ENCODE measurements at regions not wholly inside any gene's neighbourhood (a gene's known extent, or its start where the extent isn't known, plus 50 kb on each side); places are given as distances from the start of the nearest gene placed in this dataset.
"Not testable (repeated sequence)": the region's sequence is repeated elsewhere in the genome, so short reads cannot be mapped to it uniquely, and the experiment has no call there.

- DNase-seq (ENCODE audit: insufficient read length, low spot score) (no peak), FAIRE-seq (no peak)
Observed at GRCh38 chr16:60820361-60820760, 1215.9 kb downstream of the CDH8 start.

GRCh38 chr16:60818465-60818864, 1217.8 kb downstream of the CDH8 start:
- FAIRE-seq, result no peak

DNA sequence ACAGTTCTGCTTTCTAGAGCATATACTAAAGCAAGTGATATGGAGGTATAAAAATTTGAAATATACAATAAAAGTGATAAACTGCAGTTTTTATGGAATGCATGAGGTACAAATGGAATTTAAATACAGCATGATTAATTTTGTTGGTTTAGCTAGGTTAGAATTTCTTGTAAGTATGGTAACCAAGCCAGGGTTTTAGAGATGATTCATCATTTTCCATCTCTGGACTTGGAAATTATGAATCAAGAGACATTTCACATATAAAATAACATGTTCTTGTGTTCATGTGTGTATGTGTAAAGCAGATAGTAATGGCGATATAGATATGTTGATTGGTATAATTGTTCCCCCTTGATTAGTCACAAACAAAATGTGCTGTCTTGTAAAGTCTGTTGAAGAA, 1219.8 kb downstream of the CDH8 start:
- DNase-seq (ENCODE audit: insufficient read length, low spot score), result no peak
- no peak for FAIRE-seq

More at GRCh38 chr16:60818465-60818864, 1217.8 kb downstream of the CDH8 start:
- DNase-seq (ENCODE audit: insufficient read length, low spot score), result no peak

- DNase-seq (ENCODE audit: insufficient read length, low spot score) (no peak), FAIRE-seq (no peak)
Observed at GRCh38 chr16:60815865-60816264, 1220.4 kb downstream of the CDH8 start.

GRCh38 chr16:60815033-60815432, 1221.2 kb downstream of the CDH8 start:
- no peak for DNase-seq (ENCODE audit: insufficient read length, low spot score)
- no peak for FAIRE-seq

- DNase-seq (ENCODE audit: insufficient read length, low spot score), result no peak
- no peak for FAIRE-seq
Observed at GRCh38 chr16:60811657-60812056, 1224.6 kb downstream of the CDH8 start.

DNA sequence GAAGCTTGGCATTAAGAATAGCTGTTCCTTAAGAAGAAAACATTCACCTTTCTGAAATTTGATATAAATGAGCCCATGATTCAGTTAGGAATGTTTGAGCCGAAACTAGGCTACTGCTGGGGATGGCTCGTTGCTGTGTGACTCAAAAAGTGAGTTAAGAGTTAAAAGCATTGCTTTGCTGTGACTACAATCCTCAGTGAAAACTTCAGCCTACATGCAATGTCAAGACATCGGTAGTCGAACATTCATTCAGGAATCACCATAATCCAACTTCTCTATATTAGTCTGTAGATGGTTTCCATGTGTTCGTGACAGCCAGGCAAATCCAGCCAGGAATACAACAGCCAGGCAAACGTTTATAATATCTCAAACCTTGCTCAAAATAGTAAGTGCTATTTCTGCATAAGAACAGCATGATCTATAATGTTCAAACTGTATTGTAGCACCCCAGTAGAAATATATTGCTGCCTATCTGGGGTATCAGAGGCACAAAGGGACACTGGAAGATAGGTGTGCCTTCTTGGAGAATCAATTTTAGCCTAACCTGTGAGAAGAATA, 1225.1 kb downstream of the CDH8 start:
- no peak for FAIRE-seq
- DNase-seq (ENCODE audit: insufficient read length, low spot score), result no peak

- FAIRE-seq (no peak), DNase-seq (ENCODE audit: insufficient read length, low spot score) (no peak)
Observed at GRCh38 chr16:60810250-60810649, 1226.0 kb downstream of the CDH8 start.

- FAIRE-seq (no peak), DNase-seq (ENCODE audit: insufficient read length, low spot score) (no peak)
Observed at GRCh38 chr16:60792437-60792836, 1243.8 kb downstream of the CDH8 start.

DNA sequence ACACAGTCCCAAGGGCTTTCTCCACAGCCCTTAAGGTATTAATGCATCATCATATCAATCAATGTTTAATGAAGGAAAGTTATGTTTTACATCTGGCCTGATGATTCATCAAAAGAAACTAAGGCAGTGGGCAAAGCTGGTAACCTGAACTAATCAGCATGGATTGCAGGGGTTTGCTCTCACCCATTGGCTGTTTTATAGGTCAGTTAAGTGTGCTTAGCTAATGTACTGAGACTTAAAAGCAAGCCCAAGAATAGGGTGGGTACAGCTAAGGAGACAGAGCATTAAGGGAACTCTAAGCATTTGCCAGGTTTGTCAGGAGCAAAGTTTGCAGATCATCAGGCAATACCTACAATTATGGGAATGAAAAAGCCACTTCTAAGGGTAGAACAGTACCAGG, 1247.6 kb downstream of the CDH8 start:
- no peak for DNase-seq (ENCODE audit: insufficient read length, low spot score)
- no peak for FAIRE-seq

DNA sequence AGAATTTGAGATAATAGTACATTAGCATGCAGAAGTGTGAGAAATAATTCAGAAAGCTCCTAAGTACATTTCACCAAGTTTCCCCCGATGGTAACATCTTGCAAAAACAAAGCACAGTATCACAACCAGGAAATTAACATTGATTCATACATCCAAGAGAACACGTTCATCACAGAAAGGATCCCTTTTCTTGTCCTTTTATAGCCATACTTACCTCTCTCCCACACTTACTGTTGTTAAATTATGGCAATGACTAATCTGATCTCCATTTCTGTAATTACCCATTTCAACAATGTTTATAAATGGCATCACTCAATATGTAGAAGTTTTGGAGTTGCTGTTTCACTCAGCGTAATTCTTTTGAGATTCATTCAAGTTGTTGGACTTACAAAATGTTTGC, 1260.0 kb downstream of the CDH8 start:
- FAIRE-seq (no peak), DNase-seq (ENCODE audit: insufficient read length, low spot score) (no peak)

DNA sequence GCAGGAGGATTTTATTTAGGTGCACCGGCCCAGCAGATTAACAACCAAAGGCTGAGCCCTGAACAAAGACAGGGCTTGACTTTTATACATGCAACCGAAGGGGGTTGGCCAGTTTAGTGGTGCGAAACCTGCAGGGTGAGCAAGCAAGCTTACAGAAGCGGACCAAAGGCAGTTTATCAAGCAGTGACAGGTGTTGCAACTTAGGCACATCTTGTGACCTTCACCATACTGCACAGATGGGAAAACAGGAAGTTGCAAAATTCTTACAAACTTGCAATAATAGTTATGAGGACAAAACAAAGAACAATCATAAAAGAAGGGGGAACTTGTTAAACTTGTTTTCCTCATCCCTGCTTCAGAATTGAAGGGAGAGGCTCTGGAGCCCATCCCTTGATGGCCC, 1265.1 kb downstream of the CDH8 start:
- no peak for FAIRE-seq
- no peak for DNase-seq (ENCODE audit: insufficient read length, low spot score)

GRCh38 chr16:60770384-60770783, 1265.9 kb downstream of the CDH8 start:
- FAIRE-seq; DNase-seq (ENCODE audit: insufficient read length, low spot score): not testable (repeated sequence)

DNA sequence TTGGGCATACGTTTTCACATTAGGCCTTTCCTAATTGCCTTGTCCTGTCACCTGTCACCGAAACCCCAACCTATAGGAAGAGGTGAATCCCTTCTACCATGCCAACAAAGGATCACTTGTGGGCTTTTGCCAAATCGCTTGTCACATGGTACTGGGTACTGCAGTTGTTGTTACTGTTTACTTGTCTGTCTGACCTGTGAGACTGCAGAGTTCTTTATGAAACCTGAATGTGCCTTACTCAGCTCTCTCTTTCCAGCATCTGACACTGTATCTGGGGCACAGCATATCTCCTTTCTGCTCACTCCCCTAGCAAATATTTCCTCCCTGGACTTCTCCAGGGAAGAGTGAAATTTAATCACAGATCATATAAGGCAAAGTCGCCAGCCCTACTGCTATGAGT, 1272.4 kb downstream of the CDH8 start:
- DNase-seq (ENCODE audit: insufficient read length, low spot score), result no peak
- no peak for FAIRE-seq

GRCh38 chr16:60755907-60756306, 1280.3 kb downstream of the CDH8 start:
- FAIRE-seq (no peak), DNase-seq (ENCODE audit: insufficient read length, low spot score) (no peak)

- no peak for DNase-seq (ENCODE audit: insufficient read length, low spot score)
- no peak for FAIRE-seq
Observed at GRCh38 chr16:60748366-60748765, 1287.9 kb downstream of the CDH8 start.

DNA sequence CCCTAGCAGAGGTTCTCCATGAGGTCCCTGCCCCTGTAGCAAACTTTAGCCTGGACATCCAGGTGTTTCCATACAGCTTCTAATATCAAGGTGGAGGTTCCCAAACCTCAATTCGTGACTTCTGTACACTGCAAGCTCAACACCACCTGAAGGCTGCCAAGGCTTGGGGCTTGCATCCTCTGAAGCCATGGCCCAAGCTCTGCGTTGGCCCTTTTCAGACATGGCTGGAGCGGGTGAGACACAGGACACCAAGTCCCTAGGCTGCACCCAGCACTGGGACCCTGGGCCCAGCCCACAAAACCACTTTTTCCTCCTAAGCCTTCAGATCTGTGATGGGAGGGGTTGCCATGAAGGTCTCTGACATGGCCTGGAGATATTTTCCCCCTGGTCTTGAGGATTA, 1292.0 kb downstream of the CDH8 start:
- FAIRE-seq, result no peak
- no peak for DNase-seq (ENCODE audit: insufficient read length, low spot score)

GRCh38 chr16:60741810-60742209, 1294.4 kb downstream of the CDH8 start:
- no peak for DNase-seq (ENCODE audit: insufficient read length, low spot score)
- no peak for FAIRE-seq

DNA sequence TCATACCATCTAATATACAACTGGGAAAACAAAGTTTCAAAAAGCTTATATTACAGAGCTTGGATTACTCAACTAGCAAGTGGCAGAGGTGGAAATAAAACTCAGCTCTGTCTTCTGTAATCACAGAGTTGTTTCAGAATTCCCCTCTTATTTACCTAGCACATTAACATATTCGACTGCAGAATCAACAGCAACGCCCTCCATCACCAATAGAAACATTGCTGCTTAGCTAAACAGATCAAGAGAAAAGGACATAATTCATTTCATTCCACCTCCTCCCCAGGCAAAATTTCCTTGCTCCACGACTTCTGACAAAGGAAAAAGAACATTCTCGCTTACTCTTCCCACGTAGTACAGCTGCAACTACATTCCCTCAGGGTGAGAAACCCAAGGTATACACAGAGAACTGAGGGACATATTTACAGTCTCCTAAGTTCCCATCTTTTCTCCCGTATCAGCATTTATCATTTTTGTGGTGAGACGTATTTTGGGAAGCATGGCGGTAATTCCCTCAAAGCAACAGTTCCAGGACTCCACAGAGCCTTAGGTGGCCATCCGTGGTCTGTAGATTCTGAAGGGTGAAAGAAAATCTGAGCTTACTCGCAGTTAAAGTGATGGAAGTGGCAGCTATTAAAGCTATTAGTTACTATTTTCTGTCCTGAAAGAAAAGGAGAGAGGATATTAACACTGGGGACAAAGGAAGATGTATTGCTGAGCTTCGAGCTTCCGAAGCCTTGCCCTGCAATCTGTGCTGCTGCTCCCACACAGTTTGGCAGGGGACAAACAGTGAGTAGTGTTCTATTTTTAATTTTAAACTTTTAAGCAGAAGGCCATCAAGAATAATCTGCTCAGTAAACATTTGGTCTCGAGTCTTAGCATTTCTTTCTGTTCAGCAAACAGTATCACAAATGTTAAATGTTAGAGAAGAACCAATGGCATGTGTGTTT, 1296.2 kb downstream of the CDH8 start:
- FAIRE-seq (no peak), DNase-seq (ENCODE audit: insufficient read length, low spot score) (no peak)

DNA sequence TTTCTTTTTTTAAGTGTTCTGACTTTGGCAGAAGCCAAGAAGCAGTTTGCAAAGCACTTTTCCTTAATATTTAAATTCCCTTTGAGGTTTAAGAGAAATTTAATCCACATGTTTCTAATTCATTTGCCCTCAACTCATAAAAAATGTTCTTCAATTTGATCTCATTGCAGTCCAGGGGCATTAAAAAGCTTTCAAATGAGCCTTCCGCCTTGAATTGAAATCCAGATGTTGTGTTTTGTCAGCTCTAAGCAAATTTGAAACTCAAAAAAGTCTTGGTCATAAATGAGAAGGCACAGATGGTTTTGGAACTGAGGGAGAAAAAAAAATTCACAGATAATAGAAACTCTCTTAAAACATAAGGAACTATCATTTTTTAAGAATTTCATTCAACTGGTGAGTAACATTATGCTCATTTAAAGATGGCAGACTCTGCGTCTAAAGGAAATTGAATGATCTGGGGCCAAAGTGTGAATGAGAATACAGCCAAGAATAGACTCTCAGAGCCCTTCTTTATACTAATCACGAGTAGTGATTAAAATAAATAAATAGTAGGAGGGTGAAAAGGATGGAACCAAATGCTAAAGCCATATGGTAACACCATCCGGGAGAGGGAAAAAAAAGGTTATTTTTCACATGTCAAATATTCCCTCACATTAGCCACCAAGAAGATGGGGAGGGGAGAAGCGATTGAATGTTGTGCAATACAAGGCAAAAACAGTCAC, 1304.7 kb downstream of the CDH8 start:
- DNase-seq (ENCODE audit: insufficient read length, low spot score) (no peak), FAIRE-seq (no peak)

GRCh38 chr16:60729051-60729450, 1307.2 kb downstream of the CDH8 start:
- no peak for FAIRE-seq
- no peak for DNase-seq (ENCODE audit: insufficient read length, low spot score)

- no peak for FAIRE-seq
Observed at GRCh38 chr16:60727851-60728250, 1308.4 kb downstream of the CDH8 start.

More at GRCh38 chr16:60727851-60728250, 1308.4 kb downstream of the CDH8 start:
- DNase-seq (ENCODE audit: insufficient read length, low spot score), result no peak
